GM23338 (cell line): ENCODE measurements at regions not wholly inside any gene's neighbourhood (a gene's known extent, or its start where the extent isn't known, plus 50 kb on each side); places are given as distances from the start of the nearest gene placed in this dataset.

Source experiments
- ATAC-seq: fragments of 200-7000 bp; cut with Tn5 transposase; 3 replicates; pipeline ENCODE4 v1.9.1; 2020
- DNase-seq: peaks from one replicate; pipeline ENCODE4 v3.0.0-alpha.2; 2015; ENCODE audit warnings: low spot score
- H2AFZ ChIP-seq: fragments of 200-600 bp; sonication (generic); 2 replicates; pipeline ENCODE4 v1.8.0; 2016; ENCODE audit warnings: antibody characterized with exemption, mild to moderate bottlenecking, moderate library complexity
- H3F3A ChIP-seq: fragments of 200-600 bp; sonication (generic); replicated peaks from 2 replicates; pipeline ENCODE4 v1.8.0; 2017; ENCODE audit warnings: antibody characterized with exemption, mixed run types, low read depth
- H3K27ac ChIP-seq: fragments of 200-600 bp; sonication (generic); 2 replicates; pipeline ENCODE4 v1.6.1; 2016; ENCODE audit warnings: low read depth
- H3K27me3 ChIP-seq: fragments of 200-600 bp; sonication (generic); 2 replicates; pipeline ENCODE4 v1.8.0; 2016; ENCODE audit warnings: mild to moderate bottlenecking, mixed run types, moderate library complexity; ENCODE audit not compliant: insufficient read depth
- H3K36me3 ChIP-seq: fragments of 200-600 bp; sonication (generic); 2 replicates; pipeline ENCODE4 v1.8.0; 2016; ENCODE audit warnings: mild to moderate bottlenecking; ENCODE audit not compliant: insufficient read depth
- H3K4me1 ChIP-seq: fragments of 200-600 bp; sonication (generic); 2 replicates; pipeline ENCODE4 v1.8.0; 2016; ENCODE audit warnings: mild to moderate bottlenecking, moderate library complexity; ENCODE audit not compliant: insufficient read depth
- H3K4me2 ChIP-seq: fragments of 200-600 bp; sonication (generic); 2 replicates; pipeline ENCODE4 v1.7.1; 2017; ENCODE audit warnings: mixed run types
- H3K4me3 ChIP-seq: fragments of 200-600 bp; sonication (generic); 2 replicates; pipeline ENCODE4 v1.6.1; 2016; ENCODE audit warnings: mixed run types
- H3K79me2 ChIP-seq: fragments of 200-600 bp; sonication (generic); replicated peaks from 2 replicates; pipeline ENCODE4 v1.8.0; 2017; ENCODE audit warnings: mild to moderate bottlenecking; ENCODE audit not compliant: insufficient read depth
- H3K9me2 ChIP-seq: fragments of 200-600 bp; sonication (generic); 2 replicates; pipeline ENCODE4 v1.8.0; 2017; ENCODE audit not compliant: insufficient read depth
- H4K20me1 ChIP-seq: fragments of 200-600 bp; sonication (generic); replicated peaks from 2 replicates; pipeline ENCODE4 v1.8.0; 2017; ENCODE audit warnings: mild to moderate bottlenecking; ENCODE audit not compliant: insufficient read depth
- H3K27ac Mint-ChIP-seq: 2 replicates; pipeline ENCODE4 v1.8.0; 2020; ENCODE audit warnings: inconsistent platforms, mild to moderate bottlenecking, moderate library complexity, mixed read lengths
- H3K27me3 Mint-ChIP-seq: 3 replicates; pipeline ENCODE4 v1.8.0; 2022; ENCODE audit warnings: low read depth, mild to moderate bottlenecking, moderate library complexity, mixed read lengths, inconsistent platforms; ENCODE audit not compliant: insufficient read depth, poor library complexity
- H3K36me3 Mint-ChIP-seq: 3 replicates; pipeline ENCODE4 v1.8.0; 2021; ENCODE audit warnings: low read depth, mild to moderate bottlenecking, inconsistent platforms, moderate library complexity, mixed read lengths
- H3K4me1 Mint-ChIP-seq: 3 replicates; pipeline ENCODE4 v1.8.0; 2020; ENCODE audit warnings: mild to moderate bottlenecking, inconsistent platforms, mixed read lengths
- H3K4me3 Mint-ChIP-seq: 3 replicates; pipeline ENCODE4 v1.8.0; 2021; ENCODE audit warnings: moderate library complexity, mild to moderate bottlenecking, inconsistent platforms, mixed read lengths
- H3K9me3 Mint-ChIP-seq: 3 replicates; pipeline ENCODE4 v1.8.0; 2020; ENCODE audit warnings: moderate library complexity, mild to moderate bottlenecking, inconsistent platforms, mixed read lengths
- CREB1 ChIP-seq: fragments of 250-450 bp; sonication (Bioruptor Pico); IDR thresholded peaks from 2 replicates; pipeline ENCODE4 v1.5.0; 2020; ENCODE audit warnings: low read depth, mild to moderate bottlenecking, moderate library complexity
- EZH2 ChIP-seq: fragments of 200-600 bp; sonication (generic); IDR thresholded peaks from one replicate; pipeline ENCODE4 v1.8.0; 2017; ENCODE audit warnings: antibody characterized with exemption, mild to moderate bottlenecking, low read depth; ENCODE audit not compliant: unreplicated experiment
- JUNB ChIP-seq: IDR thresholded peaks from one replicate; pipeline ENCODE4 v1.6.1; 2016; ENCODE audit warnings: antibody characterized with exemption; ENCODE audit not compliant: unreplicated experiment
- NANOG ChIP-seq: IDR thresholded peaks from 2 replicates; pipeline ENCODE4 v1.6.1; 2016; ENCODE audit warnings: antibody characterized with exemption, borderline replicate concordance
- POLR2AphosphoS5 ChIP-seq: IDR thresholded peaks from 2 replicates; pipeline ENCODE4 v1.6.1; 2016; ENCODE audit warnings: antibody characterized with exemption, low read depth
- STAT1 ChIP-seq: IDR thresholded peaks from one replicate; pipeline ENCODE4 v1.6.1; 2016; ENCODE audit warnings: antibody characterized with exemption; ENCODE audit not compliant: unreplicated experiment
- ZNF114 ChIP-seq: fragments of 250-450 bp; sonication (Bioruptor Pico); IDR thresholded peaks from 2 replicates; pipeline ENCODE4 v1.5.0; 2020; ENCODE audit warnings: mild to moderate bottlenecking, moderate library complexity
- ZNF331 ChIP-seq: fragments of 250-450 bp; sonication (Bioruptor Pico); IDR thresholded peaks from 2 replicates; pipeline ENCODE4 v1.5.0; 2020; ENCODE audit warnings: low read depth, mild to moderate bottlenecking, moderate library complexity
- TF ChIP-seq, protein P1 (sequence below), 2 experiments: fragments of 200-600 bp in 1 of 2; sonication (generic) in 1 of 2; conservative IDR thresholded peaks; 2 replicates each; pipeline versions ENCODE4 v1.5.1 to v1.6.1; 2016 to 2017; ENCODE audit warnings: antibody characterized with exemption in 2 of 2, low read depth in 2 of 2, mild to moderate bottlenecking in 2 of 2, moderate library complexity in 1 of 2
- TF ChIP-seq, protein P2 (sequence below): fragments of 250-450 bp; sonication (Bioruptor Pico); IDR thresholded peaks from 2 replicates; pipeline ENCODE4 v1.5.0; 2020; ENCODE audit warnings: mild to moderate bottlenecking, moderate library complexity
- TF ChIP-seq, protein P3 (sequence below): IDR thresholded peaks from one replicate; pipeline ENCODE4 v1.6.1; 2018; ENCODE audit warnings: antibody characterized with exemption; ENCODE audit not compliant: unreplicated experiment

DNA sequence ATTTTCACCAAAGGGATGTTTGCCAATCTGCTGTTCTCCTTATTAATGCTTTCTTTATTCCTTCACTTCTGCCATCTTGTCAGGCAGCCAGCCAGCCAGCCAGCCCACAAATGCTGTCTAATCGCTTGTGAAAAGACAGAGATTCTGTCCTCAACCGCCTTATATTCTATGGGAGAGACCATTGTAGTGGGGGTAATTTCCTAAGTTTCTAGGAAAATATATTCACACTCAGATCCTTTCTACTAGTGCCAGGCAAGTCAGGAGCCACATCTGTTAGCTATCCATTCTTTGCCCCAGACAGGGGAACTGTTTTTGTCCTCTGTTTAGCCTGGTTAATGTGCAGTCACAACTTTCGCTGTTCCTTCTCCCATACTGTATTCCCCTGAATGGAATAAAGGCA, 1023.1 kb downstream of the ADGRL2 start:
- Histone ChIP-seq H3K4me2 (0 out of 2 replicates have a peak overlapping the region, but pooled peaks have one; percentile 15), H3K9me2 (no peaks in the 10 kb centered on the region), H3K4me1 (peaks cover 27% of the 10 kb centered on the region), H4K20me1 (no peaks in the 10 kb centered on the region), H3K27me3 (no peaks in the 10 kb centered on the region), H3K36me3 (no peaks in the 10 kb centered on the region), H3K27ac (no peak overlapping the region), H3K4me3 (no peak overlapping the region), H3K79me2 (no peaks in the 10 kb centered on the region), H3F3A (no peaks in the 10 kb centered on the region), H2AFZ (no peak overlapping the region)
- H3K36me3 Mint-ChIP-seq: no peaks in the 10 kb centered on the region
- ATAC-seq (no peak; the same call in 2 of the 3 replicates), DNase-seq (no peak)
- H3K9me3 Mint-ChIP-seq: no peaks in the 10 kb centered on the region
- H3K4me1 Mint-ChIP-seq: peaks cover 30% of the 10 kb centered on the region
- H3K27me3 Mint-ChIP-seq: peaks cover 1% of the 10 kb centered on the region
- no peak for TF ChIP-seq ZNF114
- TF ChIP-seq POLR2AphosphoS5: no peak
- TF ChIP-seq EZH2: no peak
- TF ChIP-seq JUNB: no peak
- no peak for TF ChIP-seq CREB1
- H3K27ac Mint-ChIP-seq: no peak overlapping the region; the same call in 1 of the 2 replicates
- no peak overlapping the region for H3K4me3 Mint-ChIP-seq

DNA sequence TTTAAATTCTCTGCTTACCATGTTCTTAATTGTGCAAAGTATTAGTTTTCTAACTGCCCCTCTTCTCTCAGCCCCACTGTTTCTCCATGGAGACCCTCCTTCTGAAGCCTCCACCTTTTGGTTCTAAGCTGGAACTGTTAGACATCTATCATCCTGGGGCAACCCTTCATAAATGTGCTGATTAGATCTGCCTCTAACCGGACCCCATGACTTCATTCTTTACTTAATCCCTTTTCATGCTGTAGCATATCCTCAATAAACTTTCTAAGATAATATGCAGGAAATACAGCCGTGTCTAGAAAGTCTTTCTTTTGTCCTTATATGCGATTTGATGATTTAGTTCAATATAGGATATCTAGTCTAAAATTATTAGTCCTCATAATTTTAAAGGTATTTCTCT, 1020.1 kb downstream of the ADGRL2 start:
- no peak overlapping the region for H2AFZ ChIP-seq
- no peaks in the 10 kb centered on the region for H3K27me3 ChIP-seq
- peaks cover 1% of the 10 kb centered on the region for H3K27me3 Mint-ChIP-seq
- H3K4me1 Mint-ChIP-seq: peaks cover 33% of the 10 kb centered on the region
- no peak overlapping the region for H3K4me3 ChIP-seq
- no peak overlapping the region for H3K27ac ChIP-seq
- no peaks in the 10 kb centered on the region for H3F3A ChIP-seq
- peak overlapping the region; percentile 35 for H3K27ac Mint-ChIP-seq
- DNase-seq: no peak
- no peak overlapping the region for H3K4me2 ChIP-seq
- peaks cover 8% of the 10 kb centered on the region; the same call in 2 of the 3 replicates for H3K36me3 Mint-ChIP-seq
- no peaks in the 10 kb centered on the region for H4K20me1 ChIP-seq
- H3K4me3 Mint-ChIP-seq: no peak overlapping the region
- H3K4me1 ChIP-seq: peaks cover 27% of the 10 kb centered on the region
- H3K79me2 ChIP-seq: no peaks in the 10 kb centered on the region
- no peak for ATAC-seq
- H3K9me2 ChIP-seq: no peaks in the 10 kb centered on the region
- H3K9me3 Mint-ChIP-seq: no peaks in the 10 kb centered on the region; the same call in 2 of the 3 replicates
- H3K36me3 ChIP-seq: no peaks in the 10 kb centered on the region
- TF ChIP-seq JUNB (no peak), ZNF114 (no peak), NANOG (no peak), POLR2AphosphoS5 (no peak), ZNF331 (CRISPR knock-in tag) (no peak), STAT1 (no peak), CREB1 (no peak)
- TF ChIP-seq, protein P1, sequence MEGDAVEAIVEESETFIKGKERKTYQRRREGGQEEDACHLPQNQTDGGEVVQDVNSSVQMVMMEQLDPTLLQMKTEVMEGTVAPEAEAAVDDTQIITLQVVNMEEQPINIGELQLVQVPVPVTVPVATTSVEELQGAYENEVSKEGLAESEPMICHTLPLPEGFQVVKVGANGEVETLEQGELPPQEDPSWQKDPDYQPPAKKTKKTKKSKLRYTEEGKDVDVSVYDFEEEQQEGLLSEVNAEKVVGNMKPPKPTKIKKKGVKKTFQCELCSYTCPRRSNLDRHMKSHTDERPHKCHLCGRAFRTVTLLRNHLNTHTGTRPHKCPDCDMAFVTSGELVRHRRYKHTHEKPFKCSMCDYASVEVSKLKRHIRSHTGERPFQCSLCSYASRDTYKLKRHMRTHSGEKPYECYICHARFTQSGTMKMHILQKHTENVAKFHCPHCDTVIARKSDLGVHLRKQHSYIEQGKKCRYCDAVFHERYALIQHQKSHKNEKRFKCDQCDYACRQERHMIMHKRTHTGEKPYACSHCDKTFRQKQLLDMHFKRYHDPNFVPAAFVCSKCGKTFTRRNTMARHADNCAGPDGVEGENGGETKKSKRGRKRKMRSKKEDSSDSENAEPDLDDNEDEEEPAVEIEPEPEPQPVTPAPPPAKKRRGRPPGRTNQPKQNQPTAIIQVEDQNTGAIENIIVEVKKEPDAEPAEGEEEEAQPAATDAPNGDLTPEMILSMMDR (conservative IDR thresholded peaks at IDR 0.05; ENCODE audit: low read depth in 2 of 2): no peak
- TF ChIP-seq, protein P2, sequence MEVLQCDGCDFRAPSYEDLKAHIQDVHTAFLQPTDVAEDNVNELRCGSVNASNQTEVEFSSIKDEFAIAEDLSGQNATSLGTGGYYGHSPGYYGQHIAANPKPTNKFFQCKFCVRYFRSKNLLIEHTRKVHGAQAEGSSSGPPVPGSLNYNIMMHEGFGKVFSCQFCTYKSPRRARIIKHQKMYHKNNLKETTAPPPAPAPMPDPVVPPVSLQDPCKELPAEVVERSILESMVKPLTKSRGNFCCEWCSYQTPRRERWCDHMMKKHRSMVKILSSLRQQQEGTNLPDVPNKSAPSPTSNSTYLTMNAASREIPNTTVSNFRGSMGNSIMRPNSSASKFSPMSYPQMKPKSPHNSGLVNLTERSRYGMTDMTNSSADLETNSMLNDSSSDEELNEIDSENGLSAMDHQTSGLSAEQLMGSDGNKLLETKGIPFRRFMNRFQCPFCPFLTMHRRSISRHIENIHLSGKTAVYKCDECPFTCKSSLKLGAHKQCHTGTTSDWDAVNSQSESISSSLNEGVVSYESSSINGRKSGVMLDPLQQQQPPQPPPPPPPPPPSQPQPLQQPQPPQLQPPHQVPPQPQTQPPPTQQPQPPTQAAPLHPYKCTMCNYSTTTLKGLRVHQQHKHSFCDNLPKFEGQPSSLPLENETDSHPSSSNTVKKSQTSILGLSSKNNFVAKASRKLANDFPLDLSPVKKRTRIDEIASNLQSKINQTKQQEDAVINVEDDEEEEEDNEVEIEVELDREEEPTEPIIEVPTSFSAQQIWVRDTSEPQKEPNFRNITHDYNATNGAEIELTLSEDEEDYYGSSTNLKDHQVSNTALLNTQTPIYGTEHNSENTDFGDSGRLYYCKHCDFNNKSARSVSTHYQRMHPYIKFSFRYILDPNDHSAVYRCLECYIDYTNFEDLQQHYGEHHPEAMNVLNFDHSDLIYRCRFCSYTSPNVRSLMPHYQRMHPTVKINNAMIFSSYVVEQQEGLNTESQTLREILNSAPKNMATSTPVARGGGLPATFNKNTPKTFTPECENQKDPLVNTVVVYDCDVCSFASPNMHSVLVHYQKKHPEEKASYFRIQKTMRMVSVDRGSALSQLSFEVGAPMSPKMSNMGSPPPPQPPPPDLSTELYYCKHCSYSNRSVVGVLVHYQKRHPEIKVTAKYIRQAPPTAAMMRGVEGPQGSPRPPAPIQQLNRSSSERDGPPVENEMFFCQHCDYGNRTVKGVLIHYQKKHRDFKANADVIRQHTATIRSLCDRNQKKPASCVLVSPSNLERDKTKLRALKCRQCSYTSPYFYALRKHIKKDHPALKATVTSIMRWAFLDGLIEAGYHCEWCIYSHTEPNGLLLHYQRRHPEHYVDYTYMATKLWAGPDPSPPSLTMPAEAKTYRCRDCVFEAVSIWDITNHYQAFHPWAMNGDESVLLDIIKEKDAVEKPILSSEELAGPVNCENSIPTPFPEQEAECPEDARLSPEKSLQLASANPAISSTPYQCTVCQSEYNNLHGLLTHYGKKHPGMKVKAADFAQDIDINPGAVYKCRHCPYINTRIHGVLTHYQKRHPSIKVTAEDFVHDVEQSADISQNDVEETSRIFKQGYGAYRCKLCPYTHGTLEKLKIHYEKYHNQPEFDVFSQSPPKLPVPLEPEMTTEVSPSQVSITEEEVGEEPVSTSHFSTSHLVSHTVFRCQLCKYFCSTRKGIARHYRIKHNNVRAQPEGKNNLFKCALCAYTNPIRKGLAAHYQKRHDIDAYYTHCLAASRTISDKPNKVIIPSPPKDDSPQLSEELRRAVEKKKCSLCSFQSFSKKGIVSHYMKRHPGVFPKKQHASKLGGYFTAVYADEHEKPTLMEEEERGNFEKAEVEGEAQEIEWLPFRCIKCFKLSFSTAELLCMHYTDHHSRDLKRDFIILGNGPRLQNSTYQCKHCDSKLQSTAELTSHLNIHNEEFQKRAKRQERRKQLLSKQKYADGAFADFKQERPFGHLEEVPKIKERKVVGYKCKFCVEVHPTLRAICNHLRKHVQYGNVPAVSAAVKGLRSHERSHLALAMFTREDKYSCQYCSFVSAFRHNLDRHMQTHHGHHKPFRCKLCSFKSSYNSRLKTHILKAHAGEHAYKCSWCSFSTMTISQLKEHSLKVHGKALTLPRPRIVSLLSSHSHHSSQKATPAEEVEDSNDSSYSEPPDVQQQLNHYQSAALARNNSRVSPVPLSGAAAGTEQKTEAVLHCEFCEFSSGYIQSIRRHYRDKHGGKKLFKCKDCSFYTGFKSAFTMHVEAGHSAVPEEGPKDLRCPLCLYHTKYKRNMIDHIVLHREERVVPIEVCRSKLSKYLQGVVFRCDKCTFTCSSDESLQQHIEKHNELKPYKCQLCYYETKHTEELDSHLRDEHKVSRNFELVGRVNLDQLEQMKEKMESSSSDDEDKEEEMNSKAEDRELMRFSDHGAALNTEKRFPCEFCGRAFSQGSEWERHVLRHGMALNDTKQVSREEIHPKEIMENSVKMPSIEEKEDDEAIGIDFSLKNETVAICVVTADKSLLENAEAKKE (CRISPR knock-in tag): no peak
- TF ChIP-seq, protein P3, sequence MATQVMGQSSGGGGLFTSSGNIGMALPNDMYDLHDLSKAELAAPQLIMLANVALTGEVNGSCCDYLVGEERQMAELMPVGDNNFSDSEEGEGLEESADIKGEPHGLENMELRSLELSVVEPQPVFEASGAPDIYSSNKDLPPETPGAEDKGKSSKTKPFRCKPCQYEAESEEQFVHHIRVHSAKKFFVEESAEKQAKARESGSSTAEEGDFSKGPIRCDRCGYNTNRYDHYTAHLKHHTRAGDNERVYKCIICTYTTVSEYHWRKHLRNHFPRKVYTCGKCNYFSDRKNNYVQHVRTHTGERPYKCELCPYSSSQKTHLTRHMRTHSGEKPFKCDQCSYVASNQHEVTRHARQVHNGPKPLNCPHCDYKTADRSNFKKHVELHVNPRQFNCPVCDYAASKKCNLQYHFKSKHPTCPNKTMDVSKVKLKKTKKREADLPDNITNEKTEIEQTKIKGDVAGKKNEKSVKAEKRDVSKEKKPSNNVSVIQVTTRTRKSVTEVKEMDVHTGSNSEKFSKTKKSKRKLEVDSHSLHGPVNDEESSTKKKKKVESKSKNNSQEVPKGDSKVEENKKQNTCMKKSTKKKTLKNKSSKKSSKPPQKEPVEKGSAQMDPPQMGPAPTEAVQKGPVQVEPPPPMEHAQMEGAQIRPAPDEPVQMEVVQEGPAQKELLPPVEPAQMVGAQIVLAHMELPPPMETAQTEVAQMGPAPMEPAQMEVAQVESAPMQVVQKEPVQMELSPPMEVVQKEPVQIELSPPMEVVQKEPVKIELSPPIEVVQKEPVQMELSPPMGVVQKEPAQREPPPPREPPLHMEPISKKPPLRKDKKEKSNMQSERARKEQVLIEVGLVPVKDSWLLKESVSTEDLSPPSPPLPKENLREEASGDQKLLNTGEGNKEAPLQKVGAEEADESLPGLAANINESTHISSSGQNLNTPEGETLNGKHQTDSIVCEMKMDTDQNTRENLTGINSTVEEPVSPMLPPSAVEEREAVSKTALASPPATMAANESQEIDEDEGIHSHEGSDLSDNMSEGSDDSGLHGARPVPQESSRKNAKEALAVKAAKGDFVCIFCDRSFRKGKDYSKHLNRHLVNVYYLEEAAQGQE: no peak
